Stimulated activated naive B cell treated with anti-CD40 and anti-IgM and Interleukin-4, amounts not matched to agents 10 μg/mL and 1 μg/mL and 100 μg/mL, for 72 hours (primary cell): ENCODE measurements at regions not wholly inside any gene's neighbourhood (a gene's known extent, or its start where the extent isn't known, plus 50 kb on each side); places are given as distances from the start of the nearest gene placed in this dataset.

ENCODE experiments used
- ATAC-seq, 2 donors: fragments of 150-1000 bp; cut with Tn5 transposase; replicated peaks; 2 replicates each; pipeline ENCODE4 v1.10.0; 2021; ENCODE audit warnings: moderate library complexity in 1 of 2
- DNase-seq: peaks from one replicate; pipeline ENCODE4 v3.0.0; 2021
- H3K27ac Mint-ChIP-seq: one replicate; pipeline ENCODE4 v1.8.0; 2022; ENCODE audit warnings: mild to moderate bottlenecking, mixed read lengths
- H3K27me3 Mint-ChIP-seq, 2 donors: one replicate each; pipeline ENCODE4 v1.8.0; 2022; ENCODE audit warnings: mixed read lengths in 2 of 2
- H3K36me3 Mint-ChIP-seq, 2 donors: one replicate each; pipeline ENCODE4 v1.8.0; 2022; ENCODE audit warnings: mixed read lengths in 2 of 2, mild to moderate bottlenecking in 1 of 2
- H3K4me1 Mint-ChIP-seq, 2 donors: one replicate each; pipeline ENCODE4 v1.8.0; 2022; ENCODE audit warnings: mixed read lengths in 2 of 2, mild to moderate bottlenecking in 1 of 2
- H3K4me3 Mint-ChIP-seq, 2 donors: one replicate each; pipeline ENCODE4 v1.8.0; 2022; ENCODE audit warnings: mild to moderate bottlenecking in 2 of 2, mixed read lengths in 2 of 2, moderate library complexity in 1 of 2
- H3K9me3 Mint-ChIP-seq, 2 donors: one replicate each; pipeline ENCODE4 v1.8.0; 2022; ENCODE audit warnings: mixed read lengths in 2 of 2, mild to moderate bottlenecking in 1 of 2

DNA sequence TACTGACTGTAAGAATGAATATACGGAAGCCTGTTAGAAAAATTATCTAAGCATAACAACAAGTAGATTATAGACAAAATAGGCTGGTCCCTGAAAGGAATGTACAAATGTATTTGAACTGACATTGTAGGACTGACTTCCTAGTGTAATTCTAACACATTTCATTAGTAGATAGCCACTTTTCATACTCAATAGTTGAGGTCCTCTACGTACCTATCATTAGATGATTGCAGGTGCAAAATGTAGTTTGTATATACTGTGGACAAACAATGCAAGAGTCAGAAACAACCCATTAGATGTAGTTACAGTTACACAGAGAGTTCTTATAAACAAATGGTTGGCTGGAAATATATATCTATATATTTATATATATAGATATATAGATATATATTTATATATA lies 402.3 kb upstream of the SLITRK6 start:
- Mint-ChIP-seq H3K4me1 (no peaks in the 10 kb centered on the region), H3K27me3 (no peaks in the 10 kb centered on the region), H3K36me3 (no peaks in the 10 kb centered on the region), H3K27ac (no peak overlapping the region), H3K9me3 (no peaks in the 10 kb centered on the region), H3K4me3 (no peak overlapping the region)
- DNase-seq (no peak), ATAC-seq (no peak)

DNA sequence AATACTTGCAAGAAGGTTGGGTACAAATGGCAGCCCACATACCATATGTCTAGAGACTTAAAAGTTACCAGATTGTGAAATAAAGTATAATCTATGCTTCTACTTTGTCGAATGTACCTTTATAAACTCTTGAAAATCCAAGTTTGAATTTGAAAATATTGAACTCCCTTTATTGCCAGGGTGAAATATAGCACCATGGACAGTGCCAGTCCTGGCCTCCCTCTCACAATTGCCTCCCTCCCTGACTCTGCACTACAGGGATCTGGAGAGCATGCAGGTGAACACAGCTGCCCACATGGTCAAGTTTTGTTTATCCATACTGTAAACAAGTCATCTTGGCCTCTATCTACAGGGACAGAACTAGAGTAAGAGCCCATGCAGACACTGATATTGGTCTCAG lies 394.1 kb upstream of the SLITRK6 start:
- no peaks in the 10 kb centered on the region for H3K27me3 Mint-ChIP-seq
- no peak overlapping the region for H3K4me3 Mint-ChIP-seq
- no peak overlapping the region for H3K27ac Mint-ChIP-seq
- ATAC-seq = peak in 1 of 2 donors; percentile 46
- no peaks in the 10 kb centered on the region for H3K4me1 Mint-ChIP-seq
- H3K36me3 Mint-ChIP-seq = no peaks in the 10 kb centered on the region
- H3K9me3 Mint-ChIP-seq = peaks cover 4 to 8% of the 10 kb centered on the region in 2 donors
- no peak for DNase-seq

- no peaks in the 10 kb centered on the region for H3K36me3 Mint-ChIP-seq
- no peaks in the 10 kb centered on the region for H3K4me1 Mint-ChIP-seq
- no peak overlapping the region for H3K4me3 Mint-ChIP-seq
- peaks cover 8 to 9% of the 10 kb centered on the region in 2 donors for H3K9me3 Mint-ChIP-seq
- DNase-seq (no peak), ATAC-seq (no peak)
- H3K27ac Mint-ChIP-seq = no peak overlapping the region
- H3K27me3 Mint-ChIP-seq = no peaks in the 10 kb centered on the region
Measured at GRCh38 chr13:86188170-86188569, 389.0 kb upstream of the SLITRK6 start.

- Mint-ChIP-seq H3K4me3 (no peak overlapping the region), H3K4me1 (no peaks in the 10 kb centered on the region), H3K27ac (no peak overlapping the region), H3K9me3 (peaks cover 11 to 14% of the 10 kb centered on the region in 2 donors), H3K27me3 (no peaks in the 10 kb centered on the region), H3K36me3 (no peaks in the 10 kb centered on the region)
- ATAC-seq (no peak), DNase-seq (no peak)
Measured at GRCh38 chr13:86185636-86186035, 386.4 kb upstream of the SLITRK6 start.

DNA sequence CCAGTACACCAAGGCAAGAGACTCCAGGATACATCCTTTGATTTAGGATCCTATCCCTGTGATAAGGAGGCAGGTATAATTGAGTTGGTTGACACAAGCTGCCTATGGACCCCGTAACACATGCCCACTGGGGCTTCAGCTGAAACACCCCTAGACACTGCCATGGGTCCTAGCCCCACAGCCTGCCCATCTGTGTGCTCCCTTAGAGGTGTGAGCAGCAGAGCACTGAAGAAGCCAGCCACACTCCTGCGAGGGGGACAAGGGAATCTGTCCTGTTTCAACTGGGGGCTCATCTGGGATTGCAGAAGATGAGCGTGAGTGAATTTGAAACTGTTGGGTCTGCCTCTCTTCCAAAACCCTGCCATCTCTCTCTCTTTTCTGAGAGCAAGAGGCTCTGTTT lies 385.9 kb upstream of the SLITRK6 start:
- no peaks in the 10 kb centered on the region for H3K4me1 Mint-ChIP-seq
- no peak overlapping the region for H3K4me3 Mint-ChIP-seq
- H3K27ac Mint-ChIP-seq = no peak overlapping the region
- ATAC-seq = no peak
- no peaks in the 10 kb centered on the region for H3K27me3 Mint-ChIP-seq
- no peaks in the 10 kb centered on the region for H3K36me3 Mint-ChIP-seq
- DNase-seq = no peak
- H3K9me3 Mint-ChIP-seq = peaks cover 11 to 13% of the 10 kb centered on the region in 2 donors

DNA sequence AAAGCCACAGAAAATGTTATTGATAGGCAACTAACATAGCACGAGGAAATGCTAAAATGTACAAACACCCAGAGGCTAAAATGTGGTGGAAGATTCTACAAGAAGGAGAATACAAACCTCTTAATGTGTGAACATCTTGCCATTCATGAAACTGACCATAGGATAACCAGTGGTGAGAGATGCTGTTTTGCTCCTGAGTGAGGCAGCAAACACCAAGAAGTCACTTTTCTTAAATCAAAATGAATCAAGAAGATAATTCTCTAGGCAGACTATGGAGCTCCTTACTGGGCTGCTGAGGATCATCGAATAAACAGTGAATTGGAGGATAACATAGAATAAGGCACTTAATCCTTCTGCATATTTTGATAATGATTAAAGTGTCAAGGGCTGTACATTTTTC lies 375.4 kb upstream of the SLITRK6 start:
- Mint-ChIP-seq H3K27ac (no peak overlapping the region), H3K4me1 (no peaks in the 10 kb centered on the region), H3K36me3 (no peaks in the 10 kb centered on the region), H3K9me3 (peaks cover 3 to 4% of the 10 kb centered on the region in 2 donors), H3K27me3 (no peaks in the 10 kb centered on the region), H3K4me3 (no peak overlapping the region)
- DNase-seq = no peak
- ATAC-seq = no peak

- no peaks in the 10 kb centered on the region for H3K36me3 Mint-ChIP-seq
- no peak for DNase-seq
- no peak overlapping the region for H3K27ac Mint-ChIP-seq
- no peak for ATAC-seq
- H3K4me1 Mint-ChIP-seq = no peaks in the 10 kb centered on the region
- no peak overlapping the region for H3K4me3 Mint-ChIP-seq
- H3K9me3 Mint-ChIP-seq = peaks cover under 1 to 3% of the 10 kb centered on the region in 2 donors
- H3K27me3 Mint-ChIP-seq = no peaks in the 10 kb centered on the region
Measured at GRCh38 chr13:86172961-86173360, 373.7 kb upstream of the SLITRK6 start.

- Mint-ChIP-seq H3K4me3 (no peak overlapping the region), H3K27ac (no peak overlapping the region), H3K27me3 (no peaks in the 10 kb centered on the region), H3K4me1 (no peaks in the 10 kb centered on the region), H3K9me3 (peaks cover 0 to 4% of the 10 kb centered on the region in 2 donors), H3K36me3 (no peaks in the 10 kb centered on the region)
- DNase-seq (no peak), ATAC-seq (no peak)
Measured at GRCh38 chr13:86161257-86161656, 362.0 kb upstream of the SLITRK6 start.

GRCh38 chr13:86155756-86156155 lies 356.5 kb upstream of the SLITRK6 start:
- no peaks in the 10 kb centered on the region for H3K36me3 Mint-ChIP-seq
- ATAC-seq (no peak), DNase-seq (no peak)
- peaks cover 0 to 4% of the 10 kb centered on the region in 2 donors for H3K9me3 Mint-ChIP-seq
- no peak overlapping the region for H3K27ac Mint-ChIP-seq
- no peaks in the 10 kb centered on the region for H3K27me3 Mint-ChIP-seq
- no peak overlapping the region for H3K4me3 Mint-ChIP-seq
- no peaks in the 10 kb centered on the region for H3K4me1 Mint-ChIP-seq

DNA sequence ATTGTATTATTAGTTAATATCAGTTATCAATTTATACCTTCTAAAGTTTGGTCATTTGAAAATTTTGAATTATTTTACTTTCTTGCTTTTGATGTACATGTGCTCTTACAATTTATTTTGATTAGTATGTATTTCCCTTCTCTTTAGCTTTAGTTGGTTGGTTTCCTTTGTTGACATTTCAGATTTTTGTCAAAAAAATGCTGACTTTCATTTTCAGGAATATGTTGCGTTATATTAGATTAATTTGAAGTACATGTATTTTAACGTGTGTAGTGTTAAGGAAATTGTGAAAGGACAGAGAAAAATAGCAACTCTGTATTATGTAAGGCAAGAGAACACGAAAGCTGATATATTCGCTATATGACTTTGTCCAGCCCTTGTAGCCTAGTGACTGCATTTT lies 342.9 kb upstream of the SLITRK6 start:
- no peak overlapping the region for H3K27ac Mint-ChIP-seq
- DNase-seq = no peak
- no peak for ATAC-seq
- H3K27me3 Mint-ChIP-seq = no peaks in the 10 kb centered on the region
- H3K4me3 Mint-ChIP-seq = no peak overlapping the region
- H3K36me3 Mint-ChIP-seq = no peaks in the 10 kb centered on the region
- H3K9me3 Mint-ChIP-seq = peaks cover 2 to 5% of the 10 kb centered on the region in 2 donors
- H3K4me1 Mint-ChIP-seq = no peaks in the 10 kb centered on the region

DNA sequence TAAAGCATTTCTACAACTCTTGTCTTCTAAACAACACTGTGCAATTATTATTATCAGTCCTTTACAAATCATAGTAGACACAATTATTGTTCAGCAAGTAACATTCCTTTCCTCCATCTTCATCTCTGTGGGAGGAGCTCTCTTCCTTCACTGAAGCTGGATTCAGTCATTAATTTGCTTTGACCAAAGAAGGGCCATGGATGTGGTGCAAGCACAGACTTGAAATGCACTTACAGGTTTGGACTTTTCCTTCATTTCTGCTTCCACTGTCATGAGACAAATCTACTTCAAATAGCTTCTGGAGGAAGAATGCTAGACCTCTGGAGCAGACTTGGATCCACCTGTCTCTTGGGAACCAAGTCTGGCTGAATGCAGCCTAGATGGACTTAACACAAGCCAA lies 336.6 kb upstream of the SLITRK6 start:
- H3K27me3 Mint-ChIP-seq = no peaks in the 10 kb centered on the region
- H3K9me3 Mint-ChIP-seq = no peaks in the 10 kb centered on the region
- DNase-seq (no peak), ATAC-seq (no peak)
- H3K4me1 Mint-ChIP-seq = no peaks in the 10 kb centered on the region
- H3K4me3 Mint-ChIP-seq = no peak overlapping the region
- no peaks in the 10 kb centered on the region for H3K36me3 Mint-ChIP-seq
- no peak overlapping the region for H3K27ac Mint-ChIP-seq

DNA sequence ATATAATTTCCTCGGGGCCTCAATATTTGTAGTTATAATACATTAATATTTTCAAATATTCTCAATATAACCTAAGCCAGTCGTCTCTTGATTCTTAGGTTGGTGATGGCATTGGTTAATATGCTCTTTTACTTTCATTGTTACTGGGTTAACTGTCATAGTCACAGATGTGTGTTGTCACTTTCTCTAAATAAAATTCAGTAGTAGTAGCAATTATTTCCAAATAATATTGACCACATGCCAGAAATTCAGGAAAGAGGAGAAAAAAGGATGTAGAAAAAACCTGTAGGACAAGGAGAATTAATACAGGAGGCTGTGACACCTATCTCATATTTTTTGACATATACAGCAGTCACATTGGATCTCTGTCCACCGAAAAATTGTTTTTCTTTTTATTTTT lies 322.7 kb upstream of the SLITRK6 start:
- Mint-ChIP-seq H3K4me3 (no peak overlapping the region), H3K36me3 (no peaks in the 10 kb centered on the region), H3K27me3 (no peaks in the 10 kb centered on the region), H3K9me3 (peaks cover 0 to 5% of the 10 kb centered on the region in 2 donors), H3K4me1 (no peaks in the 10 kb centered on the region), H3K27ac (no peak overlapping the region)
- no peak for DNase-seq
- no peak for ATAC-seq

DNA sequence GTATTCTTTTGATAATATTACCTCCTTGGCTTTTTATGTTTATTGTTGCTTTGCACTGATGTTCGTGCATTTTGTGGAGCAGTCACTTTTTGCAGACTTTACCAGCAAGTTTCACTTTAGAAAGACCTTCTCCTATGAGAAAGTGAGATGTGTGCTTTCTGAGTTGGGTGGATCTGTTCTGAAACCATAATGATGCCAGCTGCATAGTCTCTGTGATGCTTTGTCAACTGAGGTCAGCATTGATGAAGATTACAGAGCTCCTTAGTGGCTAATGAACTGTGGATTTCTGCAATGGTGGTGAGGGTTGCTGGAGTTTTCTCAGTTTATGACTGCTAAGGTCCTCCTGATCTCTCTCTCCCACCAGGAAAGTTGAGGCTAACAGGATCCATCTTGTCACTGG lies 309.9 kb upstream of the SLITRK6 start:
- DNase-seq (no peak), ATAC-seq (no peak)
- Mint-ChIP-seq H3K27me3 (no peaks in the 10 kb centered on the region), H3K9me3 (peaks cover 15 to 16% of the 10 kb centered on the region in 2 donors), H3K36me3 (no peaks in the 10 kb centered on the region), H3K27ac (no peak overlapping the region), H3K4me1 (no peaks in the 10 kb centered on the region), H3K4me3 (no peak overlapping the region)

DNA sequence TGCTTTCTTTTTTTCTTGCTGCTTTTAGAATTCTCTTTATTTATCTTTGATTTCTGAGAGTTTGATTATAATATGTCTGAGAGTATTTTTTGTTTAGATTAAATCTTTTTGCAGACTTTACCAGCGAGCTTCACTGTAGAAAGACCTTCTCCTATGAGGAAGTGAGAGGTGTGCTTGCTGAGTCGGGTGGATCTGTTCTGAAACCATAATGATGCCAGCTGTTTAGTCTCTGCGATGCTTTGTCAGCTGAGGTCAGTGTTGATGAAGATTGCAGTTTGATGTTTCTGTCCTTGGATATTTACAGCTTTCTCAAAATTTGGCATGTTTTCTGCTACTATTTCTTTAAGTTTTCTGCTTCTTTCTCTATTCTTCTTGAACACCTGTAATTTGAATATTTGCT lies 309.1 kb upstream of the SLITRK6 start:
- Mint-ChIP-seq H3K27ac (no peak overlapping the region), H3K4me3 (no peak overlapping the region), H3K27me3 (no peaks in the 10 kb centered on the region), H3K36me3 (no peaks in the 10 kb centered on the region), H3K9me3 (peaks cover 17 to 20% of the 10 kb centered on the region in 2 donors), H3K4me1 (no peaks in the 10 kb centered on the region)
- no peak for DNase-seq
- no peak for ATAC-seq

DNA sequence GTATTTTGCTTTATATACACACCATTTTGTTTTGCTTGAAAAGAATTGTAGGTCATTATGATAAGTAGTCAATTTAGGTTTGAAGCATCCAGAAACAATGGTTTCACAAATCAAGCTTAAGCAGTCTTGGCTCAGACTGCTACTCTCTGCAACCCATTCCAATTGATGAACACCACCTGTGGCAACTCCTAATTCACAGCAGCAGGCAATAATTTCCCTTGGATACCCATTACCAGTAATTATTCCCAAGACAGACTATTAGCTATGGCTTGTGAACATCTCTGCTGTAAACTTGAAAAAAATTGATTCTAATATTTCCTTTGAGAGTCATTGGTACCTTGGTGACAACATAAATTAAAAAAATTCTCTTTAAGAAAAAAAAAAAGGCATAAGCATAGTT lies 299.3 kb upstream of the SLITRK6 start:
- H3K9me3 Mint-ChIP-seq = peaks cover 4 to 13% of the 10 kb centered on the region in 2 donors
- H3K27ac Mint-ChIP-seq = no peak overlapping the region
- ATAC-seq (no peak), DNase-seq (no peak)
- no peaks in the 10 kb centered on the region for H3K36me3 Mint-ChIP-seq
- H3K27me3 Mint-ChIP-seq = no peaks in the 10 kb centered on the region
- H3K4me3 Mint-ChIP-seq = no peak overlapping the region
- H3K4me1 Mint-ChIP-seq = no peaks in the 10 kb centered on the region

GRCh38 chr13:86095351-86095750 lies 296.1 kb upstream of the SLITRK6 start:
- no peak for ATAC-seq
- no peak overlapping the region for H3K4me3 Mint-ChIP-seq
- no peaks in the 10 kb centered on the region for H3K36me3 Mint-ChIP-seq
- H3K9me3 Mint-ChIP-seq = no peaks in the 10 kb centered on the region
- H3K27ac Mint-ChIP-seq = no peak overlapping the region
- no peaks in the 10 kb centered on the region for H3K27me3 Mint-ChIP-seq
- no peak for DNase-seq
- H3K4me1 Mint-ChIP-seq = no peaks in the 10 kb centered on the region
